Endodermal cell (in vitro differentiated cells): ENCODE measurements at regions not wholly inside any gene's neighbourhood (a gene's known extent, or its start where the extent isn't known, plus 50 kb on each side); places are given as distances from the start of the nearest gene placed in this dataset.
A peak's percentile ranks its signal among the peaks of the same experiment; 100 is the strongest.

Experiments
- DNase-seq: peaks from one replicate; pipeline ENCODE4 v3.0.0-alpha.2; 2017
- H3K27ac ChIP-seq: 2 replicates; pipeline ENCODE4 v1.5.1; 2013; ENCODE audit warnings: mild to moderate bottlenecking, low read depth, low read length, moderate library complexity
- H3K27me3 ChIP-seq: 2 replicates; pipeline ENCODE4 v1.6.1; 2013; ENCODE audit warnings: mild to moderate bottlenecking, low read length, moderate library complexity; ENCODE audit not compliant: insufficient read depth, control insufficient read depth, poor library complexity, severe bottlenecking
- H3K36me3 ChIP-seq: 2 replicates; pipeline ENCODE4 v1.7.0; 2013; ENCODE audit warnings: mild to moderate bottlenecking, low read length, moderate library complexity; ENCODE audit not compliant: control insufficient read depth, insufficient read depth
- H3K4me1 ChIP-seq: one replicate; pipeline ENCODE4 v1.7.0; 2013; ENCODE audit warnings: low read length; ENCODE audit not compliant: control insufficient read depth, insufficient read depth
- H3K4me3 ChIP-seq: 2 replicates; pipeline ENCODE4 v1.5.1; 2013; ENCODE audit warnings: mild to moderate bottlenecking, low read length, moderate library complexity
- H3K9ac ChIP-seq: 2 replicates; pipeline ENCODE4 v1.6.1; 2013; ENCODE audit warnings: mild to moderate bottlenecking, low read length, moderate library complexity; ENCODE audit not compliant: poor library complexity, severe bottlenecking; ENCODE audit errors: extremely low read depth
- H3K9me3 ChIP-seq: 2 replicates; pipeline ENCODE4 v1.6.1; 2013; ENCODE audit warnings: mild to moderate bottlenecking, low read length, moderate library complexity; ENCODE audit not compliant: control insufficient read depth
- H3K27ac Mint-ChIP-seq: 2 replicates; pipeline ENCODE4 v1.8.0; 2020; ENCODE audit warnings: mixed read lengths
- H3K27me3 Mint-ChIP-seq: 2 replicates; pipeline ENCODE4 v1.8.0; 2021; ENCODE audit warnings: mild to moderate bottlenecking, mixed read lengths; ENCODE audit not compliant: insufficient read depth
- H3K36me3 Mint-ChIP-seq: 2 replicates; pipeline ENCODE4 v1.8.0; 2020; ENCODE audit warnings: low read depth, mixed read lengths
- H3K4me1 Mint-ChIP-seq: 2 replicates; pipeline ENCODE4 v1.8.0; 2020; ENCODE audit warnings: mixed read lengths
- H3K4me3 Mint-ChIP-seq: 2 replicates; pipeline ENCODE4 v1.8.0; 2020; ENCODE audit warnings: mild to moderate bottlenecking, moderate library complexity, mixed read lengths
- H3K9me3 Mint-ChIP-seq: 2 replicates; pipeline ENCODE4 v1.8.0; 2020; ENCODE audit warnings: mild to moderate bottlenecking, mixed read lengths
- WGBS, 2 experiments: methylation state at CpG; one replicate each; pipeline versions ENCODE4 v1.1.5 to v1.1.7; 2013; ENCODE audit warnings: missing lambda C conversion rate in 2 of 2, mixed read lengths in 1 of 2; ENCODE audit not compliant: insufficient coverage in 1 of 2, insufficient read length in 1 of 2; 5-methylcytosine and 5-hydroxymethylcytosine counted together
- TF ChIP-seq, protein P1 (sequence below): fragments of 200-600 bp; sonication (generic); conservative IDR thresholded peaks from 2 replicates; pipeline ENCODE4 v1.5.0; 2021; ENCODE audit warnings: antibody characterized with exemption, mild to moderate bottlenecking

DNA sequence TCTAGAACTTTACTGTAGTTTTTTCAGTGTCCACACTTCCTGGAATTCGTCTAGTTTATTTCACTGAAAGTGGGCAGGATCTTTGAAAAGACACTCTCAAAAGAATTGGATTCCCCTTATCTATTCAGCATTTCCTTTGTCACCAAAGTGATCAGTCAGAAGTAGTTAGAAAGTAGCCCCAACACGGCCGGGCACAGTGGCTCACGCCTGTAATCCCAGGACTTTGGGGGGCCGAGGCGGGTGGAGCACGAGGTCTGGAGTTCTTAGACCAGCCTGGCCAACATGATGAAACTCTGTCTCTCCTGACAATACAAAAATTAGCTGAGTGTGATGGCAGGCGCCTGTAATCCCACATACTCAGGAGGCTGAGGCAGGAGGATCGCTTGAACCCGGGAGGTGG, 69.0 kb upstream of the KMT2C start:
- H3K36me3 Mint-ChIP-seq, result no peaks in the 10 kb centered on the region
- TF ChIP-seq, protein P1, sequence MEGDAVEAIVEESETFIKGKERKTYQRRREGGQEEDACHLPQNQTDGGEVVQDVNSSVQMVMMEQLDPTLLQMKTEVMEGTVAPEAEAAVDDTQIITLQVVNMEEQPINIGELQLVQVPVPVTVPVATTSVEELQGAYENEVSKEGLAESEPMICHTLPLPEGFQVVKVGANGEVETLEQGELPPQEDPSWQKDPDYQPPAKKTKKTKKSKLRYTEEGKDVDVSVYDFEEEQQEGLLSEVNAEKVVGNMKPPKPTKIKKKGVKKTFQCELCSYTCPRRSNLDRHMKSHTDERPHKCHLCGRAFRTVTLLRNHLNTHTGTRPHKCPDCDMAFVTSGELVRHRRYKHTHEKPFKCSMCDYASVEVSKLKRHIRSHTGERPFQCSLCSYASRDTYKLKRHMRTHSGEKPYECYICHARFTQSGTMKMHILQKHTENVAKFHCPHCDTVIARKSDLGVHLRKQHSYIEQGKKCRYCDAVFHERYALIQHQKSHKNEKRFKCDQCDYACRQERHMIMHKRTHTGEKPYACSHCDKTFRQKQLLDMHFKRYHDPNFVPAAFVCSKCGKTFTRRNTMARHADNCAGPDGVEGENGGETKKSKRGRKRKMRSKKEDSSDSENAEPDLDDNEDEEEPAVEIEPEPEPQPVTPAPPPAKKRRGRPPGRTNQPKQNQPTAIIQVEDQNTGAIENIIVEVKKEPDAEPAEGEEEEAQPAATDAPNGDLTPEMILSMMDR, result no peak
- H3K27me3 ChIP-seq, result no peaks in the 10 kb centered on the region
- H3K27ac Mint-ChIP-seq, result no peak overlapping the region
- H3K9me3 ChIP-seq, result no peaks in the 10 kb centered on the region
- H3K4me3 ChIP-seq, result no peak overlapping the region
- peaks cover 3% of the 10 kb centered on the region for H3K9me3 Mint-ChIP-seq
- no peaks in the 10 kb centered on the region for H3K4me1 ChIP-seq
- peaks cover 3% of the 10 kb centered on the region for H3K4me1 Mint-ChIP-seq
- H3K4me3 Mint-ChIP-seq, result no peak overlapping the region
- H3K27ac ChIP-seq, result no peak overlapping the region
- DNase-seq, result no peak
- 89 to 95% methylated on average over 9 to 10 of the region's 10 CpGs for WGBS, 2 experiments
- H3K36me3 ChIP-seq, result no peaks in the 10 kb centered on the region
- no peak overlapping the region for H3K9ac ChIP-seq
- no peaks in the 10 kb centered on the region for H3K27me3 Mint-ChIP-seq

DNA sequence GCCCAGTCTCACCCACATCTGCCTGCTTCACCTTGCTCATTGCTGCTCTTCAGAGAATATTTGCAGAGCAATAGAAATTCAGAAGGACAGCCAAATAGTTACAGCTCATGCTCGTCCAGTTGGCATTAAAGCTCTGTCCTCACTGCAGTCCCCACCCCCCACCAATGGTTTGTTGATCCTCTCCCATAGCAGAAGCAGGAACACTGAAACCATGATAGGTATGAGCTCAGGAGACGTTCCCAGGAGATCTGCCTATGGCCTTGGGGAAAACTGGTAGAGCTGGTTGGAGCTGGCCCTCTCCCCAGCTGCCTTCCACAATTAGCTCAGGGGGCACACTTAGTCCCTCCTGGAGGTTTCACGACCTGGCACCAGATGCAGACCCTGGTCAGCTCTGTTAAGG, 68.6 kb upstream of the KMT2C start:
- Mint-ChIP-seq H3K27me3 (no peaks in the 10 kb centered on the region), H3K9me3 (peaks cover 3% of the 10 kb centered on the region)
- WGBS, 2 experiments, result 84 to 86% methylated on average over 2 to 3 of the region's 3 CpGs

DNA sequence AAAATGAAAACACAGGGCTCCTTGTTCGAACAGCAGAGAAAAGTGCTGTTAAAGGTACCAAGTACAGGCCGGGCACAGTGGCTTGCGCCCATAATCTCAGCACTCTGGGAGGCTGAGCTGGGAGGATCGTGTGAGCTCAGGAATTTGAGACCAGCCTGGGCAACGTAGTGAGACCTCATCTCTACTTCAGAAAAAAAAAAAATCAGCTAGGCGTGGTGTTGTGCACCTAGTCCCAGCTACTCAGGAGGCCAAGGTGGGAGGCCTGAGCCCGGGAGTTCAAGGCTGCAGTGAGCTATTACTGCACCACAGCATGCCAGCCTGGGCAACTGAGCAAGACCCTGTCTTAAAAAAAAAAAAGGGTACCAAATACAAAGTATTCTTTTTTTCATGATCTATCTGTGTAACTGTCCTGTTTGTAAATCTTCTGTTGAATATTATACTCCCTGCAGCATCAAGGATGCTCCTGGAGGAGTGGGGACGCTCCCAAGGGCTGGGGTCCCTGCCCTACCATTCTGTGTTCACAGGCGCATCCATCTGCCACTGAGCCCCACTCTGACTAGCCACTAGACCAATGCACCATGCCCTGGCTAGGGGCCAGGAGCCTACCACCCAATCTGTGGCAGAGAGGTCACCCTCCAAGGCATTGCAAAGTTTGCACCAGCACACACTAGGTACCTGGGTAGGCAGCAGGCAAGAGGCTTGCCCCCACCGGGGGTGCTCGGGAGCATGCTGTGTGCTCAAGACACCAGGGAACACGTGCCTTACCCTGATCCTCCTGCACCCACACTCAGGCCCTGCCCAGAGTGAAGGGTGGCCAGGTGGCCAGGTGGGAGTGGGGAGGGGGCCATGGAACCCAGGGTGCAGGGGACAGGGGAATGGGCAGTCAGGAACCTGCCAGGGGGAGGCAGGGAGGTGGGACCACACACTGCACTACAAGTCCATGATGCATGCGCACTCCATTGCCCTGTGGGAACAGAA, 67.3 kb upstream of the KMT2C start:
- no peak for DNase-seq
- Histone ChIP-seq H3K27me3 (no peaks in the 10 kb centered on the region), H3K4me3 (no peak overlapping the region), H3K9me3 (no peaks in the 10 kb centered on the region), H3K36me3 (no peaks in the 10 kb centered on the region), H3K27ac (no peak overlapping the region), H3K4me1 (no peaks in the 10 kb centered on the region), H3K9ac (no peak overlapping the region)
- whole genome bisulfite sequencing, 2 experiments, result 80 to 86% methylated on average over 7 to 13 of the region's 13 CpGs
- TF ChIP-seq, protein P1, result no peak
- Mint-ChIP-seq H3K36me3 (no peaks in the 10 kb centered on the region), H3K4me1 (peaks cover 3% of the 10 kb centered on the region), H3K27me3 (no peaks in the 10 kb centered on the region), H3K27ac (no peak overlapping the region), H3K4me3 (no peak overlapping the region), H3K9me3 (peaks cover 3% of the 10 kb centered on the region)

More for the DNA sequence above, 68.6 kb upstream of the KMT2C start:
- no peak overlapping the region for H3K27ac ChIP-seq
- Mint-ChIP-seq H3K4me3 (no peak overlapping the region), H3K27ac (no peak overlapping the region), H3K36me3 (no peaks in the 10 kb centered on the region), H3K4me1 (peaks cover 3% of the 10 kb centered on the region)
- no peak overlapping the region for H3K9ac ChIP-seq
- TF ChIP-seq, protein P1, result no peak
- H3K4me3 ChIP-seq, result no peak overlapping the region
- no peaks in the 10 kb centered on the region for H3K9me3 ChIP-seq
- DNase-seq, result peak; percentile 48
- no peaks in the 10 kb centered on the region for H3K36me3 ChIP-seq
- H3K27me3 ChIP-seq, result no peaks in the 10 kb centered on the region
- H3K4me1 ChIP-seq, result no peaks in the 10 kb centered on the region
